Right lobe of liver (tissue), 4 donors: ENCODE measurements at regions not wholly inside any gene's neighbourhood (a gene's known extent, or its start where the extent isn't known, plus 50 kb on each side); places are given as distances from the start of the nearest gene placed in this dataset.

Experiments
- POLR2A ChIP-seq: fragments of 450-650 bp; IDR thresholded peaks from one replicate; pipeline ENCODE4 v1.6.1; 2017; ENCODE audit warnings: antibody characterized with exemption, mild to moderate bottlenecking
- TF ChIP-seq, protein P1 (sequence below), 4 donors: fragments of 200-600 bp in 3 of 4; fragments of 450-650 bp in 1 of 4; IDR thresholded peaks; one replicate each; pipeline versions ENCODE4 v1.5.1 to v1.8.0; 2016 to 2022; ENCODE audit warnings: antibody characterized with exemption in 4 of 4, mild to moderate bottlenecking in 2 of 4
- donor health status: DM: no; HTN: no; CAD: no.
- donor health status: DM: no; HTN: no; CAD: no.
- donor health status: DM: no; HTN: yes; CAD: no.

DNA sequence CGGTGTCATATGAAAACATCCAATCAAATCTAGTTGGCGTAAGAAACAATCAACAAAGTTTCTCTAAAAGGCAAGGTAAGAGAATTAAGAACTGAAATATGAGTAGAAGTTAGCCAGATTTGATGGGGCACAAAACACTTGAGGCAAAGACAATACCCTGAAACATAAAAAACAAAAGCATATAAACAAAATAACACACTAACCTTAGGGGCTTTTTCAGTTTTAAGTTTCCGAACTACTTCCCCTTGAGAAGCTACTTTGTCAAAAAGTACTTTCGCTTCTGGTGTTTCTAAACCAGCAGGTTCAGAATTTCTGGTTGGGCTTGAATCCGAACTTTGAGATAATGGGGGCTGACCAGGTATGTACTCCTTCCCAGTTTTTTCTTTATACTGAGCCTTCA is 57.9 kb downstream of the EPRS1 start:
- TF ChIP-seq, protein P1, sequence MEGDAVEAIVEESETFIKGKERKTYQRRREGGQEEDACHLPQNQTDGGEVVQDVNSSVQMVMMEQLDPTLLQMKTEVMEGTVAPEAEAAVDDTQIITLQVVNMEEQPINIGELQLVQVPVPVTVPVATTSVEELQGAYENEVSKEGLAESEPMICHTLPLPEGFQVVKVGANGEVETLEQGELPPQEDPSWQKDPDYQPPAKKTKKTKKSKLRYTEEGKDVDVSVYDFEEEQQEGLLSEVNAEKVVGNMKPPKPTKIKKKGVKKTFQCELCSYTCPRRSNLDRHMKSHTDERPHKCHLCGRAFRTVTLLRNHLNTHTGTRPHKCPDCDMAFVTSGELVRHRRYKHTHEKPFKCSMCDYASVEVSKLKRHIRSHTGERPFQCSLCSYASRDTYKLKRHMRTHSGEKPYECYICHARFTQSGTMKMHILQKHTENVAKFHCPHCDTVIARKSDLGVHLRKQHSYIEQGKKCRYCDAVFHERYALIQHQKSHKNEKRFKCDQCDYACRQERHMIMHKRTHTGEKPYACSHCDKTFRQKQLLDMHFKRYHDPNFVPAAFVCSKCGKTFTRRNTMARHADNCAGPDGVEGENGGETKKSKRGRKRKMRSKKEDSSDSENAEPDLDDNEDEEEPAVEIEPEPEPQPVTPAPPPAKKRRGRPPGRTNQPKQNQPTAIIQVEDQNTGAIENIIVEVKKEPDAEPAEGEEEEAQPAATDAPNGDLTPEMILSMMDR (IDR thresholded peaks at IDR 0.05), result no peak
- TF ChIP-seq POLR2A, result no peak
